ENCODE measurements at regions not wholly inside any gene's neighbourhood (a gene's known extent, or its start where the extent isn't known, plus 50 kb on each side); places are given as distances from the start of the nearest gene placed in this dataset.
"Not testable (repeated sequence)": the region's sequence is repeated elsewhere in the genome, so short reads cannot be mapped to it uniquely, and the experiment has no call there.

DNA sequence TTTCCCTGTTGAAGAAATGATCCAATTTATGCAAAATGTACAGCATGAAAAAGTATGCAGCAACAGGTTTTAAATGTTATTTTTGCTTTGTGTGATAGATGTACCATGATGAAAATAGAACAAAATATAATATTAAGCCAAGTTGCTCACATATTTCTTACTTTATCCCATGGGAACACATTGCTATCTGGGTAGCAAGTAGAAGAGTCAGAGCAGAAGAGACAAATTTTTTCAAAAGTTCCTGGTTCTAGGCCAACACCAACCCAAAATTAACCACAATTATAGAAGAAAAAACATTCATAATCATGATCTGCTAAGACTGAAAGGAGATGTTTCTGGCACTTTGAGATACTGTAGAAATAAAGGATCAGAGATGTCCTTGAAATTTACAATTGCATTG, 79.9 kb upstream of the SYT10 start (continued):
- no peak for TF ChIP-seq EZH2phosphoT487 (IDR thresholded peaks at IDR 0.05; ENCODE audit: unreplicated experiment)
- TF ChIP-seq CREB1 (CRISPR knock-in tag; IDR thresholded peaks at IDR 0.05; ENCODE audit: low read depth): no peak

DNA sequence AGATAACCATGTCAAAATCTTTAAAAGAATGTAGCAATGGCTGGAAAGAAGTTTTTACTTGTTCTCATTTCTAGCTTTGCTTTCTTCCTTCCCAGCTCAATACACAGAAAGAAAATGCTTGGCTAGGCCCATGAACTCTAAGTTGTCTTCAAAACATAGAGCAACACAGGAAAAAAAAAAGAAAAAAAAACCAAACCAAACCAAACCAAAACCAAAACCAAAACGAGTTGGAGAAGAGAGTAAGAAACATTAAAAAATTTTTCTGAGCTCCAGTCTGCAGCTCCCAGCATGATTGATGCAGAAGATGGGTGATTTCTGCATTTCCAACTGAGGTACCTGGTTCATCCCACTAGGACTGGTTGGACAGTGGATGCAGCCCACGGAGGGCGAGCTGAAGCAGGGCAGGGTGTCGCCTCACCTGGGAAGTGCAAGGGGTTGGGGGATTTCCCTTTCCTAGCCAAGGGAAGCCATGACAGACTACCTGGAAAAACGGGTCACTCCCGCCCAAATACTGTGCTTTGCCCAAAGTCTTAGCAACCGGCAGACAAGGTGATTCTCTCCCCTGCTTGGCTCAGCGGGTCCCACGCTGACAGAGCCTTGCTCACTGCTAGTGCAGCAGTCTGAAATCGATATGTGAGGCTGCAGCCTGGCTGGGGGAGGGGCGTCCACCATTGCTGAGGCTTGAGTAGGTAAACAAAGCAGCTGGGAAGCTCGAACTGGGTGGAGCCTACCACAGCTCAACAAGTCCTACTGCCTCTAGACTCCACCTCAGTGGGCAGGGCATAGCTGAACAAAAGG, 81.1 kb upstream of the SYT10 start:
- 0 out of 2 replicates have a peak overlapping the region, but pooled peaks have one; percentile 24 for H3K27ac ChIP-seq (ENCODE audit: low read depth)

DNA sequence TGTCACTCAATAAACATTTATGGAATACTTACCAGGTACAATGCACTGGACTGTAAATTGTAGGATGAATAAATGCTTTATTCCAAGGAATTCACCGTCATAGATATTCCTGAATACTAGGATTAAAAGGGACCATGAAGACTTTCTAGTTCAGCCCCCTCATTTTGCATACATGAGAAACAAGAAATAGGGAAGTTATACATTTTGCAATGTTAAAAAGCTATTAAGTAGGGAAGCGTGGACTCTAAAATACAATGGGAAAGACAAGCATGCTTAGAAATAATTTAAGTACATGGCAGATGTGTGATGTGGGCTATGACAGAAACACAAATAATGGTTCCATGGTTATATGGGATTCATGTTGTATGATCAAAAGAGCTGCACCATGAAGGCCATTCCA, 89.4 kb upstream of the SYT10 start:
- Mint-ChIP-seq H3K4me3 (no peak overlapping the region), H3K36me3 (ENCODE audit: low read depth) (peaks cover 3% of the 10 kb centered on the region; the same call in 1 of the 3 replicates), H3K27ac (no peak overlapping the region), H3K9me3 (peaks cover 14% of the 10 kb centered on the region; the same call in 1 of the 3 replicates), H3K4me1 (peaks cover 4% of the 10 kb centered on the region; the same call in 2 of the 3 replicates), H3K27me3 (ENCODE audit: insufficient read depth, low read depth, poor library complexity) (no peaks in the 10 kb centered on the region)
- no peak overlapping the region for H3K4me3 ChIP-seq
- H3K4me1 ChIP-seq (ENCODE audit: insufficient read depth): no peaks in the 10 kb centered on the region
- H3K79me2 ChIP-seq (replicated peaks; ENCODE audit: insufficient read depth): no peaks in the 10 kb centered on the region
- no peak for DNase-seq (ENCODE audit: low spot score)
- no peaks in the 10 kb centered on the region for H3K36me3 ChIP-seq (ENCODE audit: insufficient read depth)
- H3F3A ChIP-seq (replicated peaks; ENCODE audit: low read depth): no peaks in the 10 kb centered on the region
- no peaks in the 10 kb centered on the region for H3K9me2 ChIP-seq (ENCODE audit: insufficient read depth)
- no peak for ATAC-seq
- H2AFZ ChIP-seq: no peak overlapping the region
- H4K20me1 ChIP-seq (replicated peaks; ENCODE audit: insufficient read depth): no peaks in the 10 kb centered on the region
- no peaks in the 10 kb centered on the region for H3K27me3 ChIP-seq (ENCODE audit: insufficient read depth)
- no peak overlapping the region for H3K4me2 ChIP-seq
- H3K27ac ChIP-seq (ENCODE audit: low read depth): no peak overlapping the region
- TF ChIP-seq ZNF114 (CRISPR knock-in tag; IDR thresholded peaks at IDR 0.05) (no peak), EZH2 (IDR thresholded peaks at IDR 0.05; ENCODE audit: low read depth, unreplicated experiment) (no peak), CREB1 (CRISPR knock-in tag; IDR thresholded peaks at IDR 0.05; ENCODE audit: low read depth) (no peak), STAT1 (IDR thresholded peaks at IDR 0.05; ENCODE audit: unreplicated experiment) (no peak), ETS1 (IDR thresholded peaks at IDR 0.05) (no peak), ZNF331 (CRISPR knock-in tag; IDR thresholded peaks at IDR 0.05; ENCODE audit: low read depth) (no peak), POLR2AphosphoS5 (IDR thresholded peaks at IDR 0.05; ENCODE audit: low read depth) (no peak), JUNB (IDR thresholded peaks at IDR 0.05; ENCODE audit: unreplicated experiment) (no peak)
- TF ChIP-seq, protein P1, sequence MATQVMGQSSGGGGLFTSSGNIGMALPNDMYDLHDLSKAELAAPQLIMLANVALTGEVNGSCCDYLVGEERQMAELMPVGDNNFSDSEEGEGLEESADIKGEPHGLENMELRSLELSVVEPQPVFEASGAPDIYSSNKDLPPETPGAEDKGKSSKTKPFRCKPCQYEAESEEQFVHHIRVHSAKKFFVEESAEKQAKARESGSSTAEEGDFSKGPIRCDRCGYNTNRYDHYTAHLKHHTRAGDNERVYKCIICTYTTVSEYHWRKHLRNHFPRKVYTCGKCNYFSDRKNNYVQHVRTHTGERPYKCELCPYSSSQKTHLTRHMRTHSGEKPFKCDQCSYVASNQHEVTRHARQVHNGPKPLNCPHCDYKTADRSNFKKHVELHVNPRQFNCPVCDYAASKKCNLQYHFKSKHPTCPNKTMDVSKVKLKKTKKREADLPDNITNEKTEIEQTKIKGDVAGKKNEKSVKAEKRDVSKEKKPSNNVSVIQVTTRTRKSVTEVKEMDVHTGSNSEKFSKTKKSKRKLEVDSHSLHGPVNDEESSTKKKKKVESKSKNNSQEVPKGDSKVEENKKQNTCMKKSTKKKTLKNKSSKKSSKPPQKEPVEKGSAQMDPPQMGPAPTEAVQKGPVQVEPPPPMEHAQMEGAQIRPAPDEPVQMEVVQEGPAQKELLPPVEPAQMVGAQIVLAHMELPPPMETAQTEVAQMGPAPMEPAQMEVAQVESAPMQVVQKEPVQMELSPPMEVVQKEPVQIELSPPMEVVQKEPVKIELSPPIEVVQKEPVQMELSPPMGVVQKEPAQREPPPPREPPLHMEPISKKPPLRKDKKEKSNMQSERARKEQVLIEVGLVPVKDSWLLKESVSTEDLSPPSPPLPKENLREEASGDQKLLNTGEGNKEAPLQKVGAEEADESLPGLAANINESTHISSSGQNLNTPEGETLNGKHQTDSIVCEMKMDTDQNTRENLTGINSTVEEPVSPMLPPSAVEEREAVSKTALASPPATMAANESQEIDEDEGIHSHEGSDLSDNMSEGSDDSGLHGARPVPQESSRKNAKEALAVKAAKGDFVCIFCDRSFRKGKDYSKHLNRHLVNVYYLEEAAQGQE (IDR thresholded peaks at IDR 0.05; ENCODE audit: unreplicated experiment): no peak

More for the DNA sequence above, 81.1 kb upstream of the SYT10 start:
- H3K36me3 Mint-ChIP-seq (ENCODE audit: low read depth); H3F3A ChIP-seq (replicated peaks; ENCODE audit: low read depth); ATAC-seq; H3K27me3 Mint-ChIP-seq (ENCODE audit: insufficient read depth, low read depth, poor library complexity); H3K4me1 Mint-ChIP-seq; H3K4me3 Mint-ChIP-seq; H3K79me2 ChIP-seq (replicated peaks; ENCODE audit: insufficient read depth); H3K27me3 ChIP-seq (ENCODE audit: insufficient read depth); H3K36me3 ChIP-seq (ENCODE audit: insufficient read depth); H3K9me2 ChIP-seq (ENCODE audit: insufficient read depth); H4K20me1 ChIP-seq (replicated peaks; ENCODE audit: insufficient read depth); H3K4me3 ChIP-seq: not testable (repeated sequence)
- H2AFZ ChIP-seq: peak overlapping the region; percentile 90
- DNase-seq (ENCODE audit: low spot score): peak; percentile 24
- peaks cover 11% of the 10 kb centered on the region for H3K4me1 ChIP-seq (ENCODE audit: insufficient read depth)
- Mint-ChIP-seq H3K27ac (peak overlapping the region; percentile 38; the same call in 1 of the 2 replicates), H3K9me3 (peaks cover 15% of the 10 kb centered on the region; the same call in 2 of the 3 replicates)
- peak overlapping the region; percentile 44; the same call in 1 of the 2 replicates for H3K4me2 ChIP-seq
